Tibial nerve (tissue), 4 donors: ENCODE measurements at regions not wholly inside any gene's neighbourhood (a gene's known extent, or its start where the extent isn't known, plus 50 kb on each side); places are given as distances from the start of the nearest gene placed in this dataset.

Source experiments
- DNase-seq, 2 donors: peaks; one replicate each; pipeline ENCODE4 v3.0.0-alpha.2; 2019; ENCODE audit warnings: low spot score in 2 of 2
- H3K27ac ChIP-seq, 4 donors: fragments of 200-600 bp; sonication (generic) in 3 of 4; one replicate each; pipeline ENCODE4 v1.5.1; 2017 to 2019; ENCODE audit warnings: mild to moderate bottlenecking in 1 of 4
- H3K27me3 ChIP-seq, 2 donors: fragments of 200-600 bp; sonication (generic) in 1 of 2; one replicate each; pipeline versions ENCODE4 v1.5.1 to v1.6.0; 2017 to 2019
- H3K36me3 ChIP-seq, 3 donors: fragments of 200-600 bp; sonication (generic); one replicate each; pipeline ENCODE4 v1.5.1; 2018 to 2019
- H3K4me1 ChIP-seq, 4 donors: fragments of 200-600 bp; sonication (generic) in 3 of 4; one replicate each; pipeline ENCODE4 v1.5.1; 2017 to 2019
- H3K4me3 ChIP-seq, 4 donors: fragments of 200-600 bp; sonication (generic) in 3 of 4; one replicate each; pipeline ENCODE4 v1.5.1; 2017 to 2019; ENCODE audit warnings: mild to moderate bottlenecking in 1 of 4, moderate library complexity in 1 of 4
- H3K9me3 ChIP-seq, 4 donors: fragments of 200-600 bp; sonication (generic) in 3 of 4; one replicate each; pipeline ENCODE4 v1.5.1; 2017 to 2019
- EP300 ChIP-seq, 2 donors: sonication (generic); formaldehyde crosslinking; IDR thresholded peaks; one replicate each; pipeline ENCODE4 v1.6.1; 2017; ENCODE audit warnings: antibody characterized with exemption in 2 of 2, mild to moderate bottlenecking in 1 of 2
- POLR2A ChIP-seq, 2 donors: fragments of 450-650 bp; IDR thresholded peaks; one replicate each; pipeline ENCODE4 v1.6.1; 2017; ENCODE audit warnings: antibody characterized with exemption in 2 of 2, mild to moderate bottlenecking in 2 of 2, moderate library complexity in 2 of 2
- WGBS, 2 donors: methylation state at CpG; one replicate each; pipeline ENCODE4 v1.1.5; 2018; 5-methylcytosine and 5-hydroxymethylcytosine counted together
- TF ChIP-seq, protein P1 (sequence below), 5 experiments: fragments of 200-600 bp in 3 of 5; fragments of 450-650 bp in 2 of 5; sonication (generic) in 3 of 5; IDR thresholded peaks; one replicate each; pipeline ENCODE4 v1.5.1; 2016 to 2019; ENCODE audit warnings: antibody characterized with exemption in 5 of 5, mild to moderate bottlenecking in 3 of 5, moderate library complexity in 2 of 5

DNA sequence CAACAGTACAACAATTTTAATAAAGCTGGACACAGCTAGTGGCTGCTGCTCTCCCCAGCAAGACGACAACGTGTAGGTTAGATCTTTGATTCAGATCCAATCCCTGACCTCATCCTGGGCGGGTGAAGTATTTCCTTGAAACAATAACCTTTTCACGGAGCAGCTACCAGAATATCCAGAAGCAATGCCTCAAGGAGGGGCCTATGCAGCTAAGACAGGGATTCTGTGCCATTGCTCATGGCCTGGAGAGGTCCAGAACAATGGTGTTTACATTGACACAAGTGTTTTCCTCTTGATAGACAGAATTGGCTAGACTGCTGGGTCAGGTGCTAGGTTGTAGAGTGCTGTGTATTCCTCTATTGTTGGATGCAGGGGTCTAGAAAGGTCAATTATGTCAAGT is 520.1 kb downstream of the BCL11A start:
- H3K9me3 ChIP-seq = peaks cover 0 to 53% (median 2%) of the 10 kb centered on the region in 4 donors
- no peaks in the 10 kb centered on the region for H3K27me3 ChIP-seq
- H3K4me1 ChIP-seq = no peaks in the 10 kb centered on the region
- DNase-seq = no peak
- H3K36me3 ChIP-seq = no peaks in the 10 kb centered on the region
- 38 to 57% methylated on average over 4 of the region's 4 CpGs for WGBS, 2 donors
- TF ChIP-seq POLR2A (IDR thresholded peaks at IDR 0.05) (no peak), EP300 (IDR thresholded peaks at IDR 0.05) (no peak)
- TF ChIP-seq, protein P1, sequence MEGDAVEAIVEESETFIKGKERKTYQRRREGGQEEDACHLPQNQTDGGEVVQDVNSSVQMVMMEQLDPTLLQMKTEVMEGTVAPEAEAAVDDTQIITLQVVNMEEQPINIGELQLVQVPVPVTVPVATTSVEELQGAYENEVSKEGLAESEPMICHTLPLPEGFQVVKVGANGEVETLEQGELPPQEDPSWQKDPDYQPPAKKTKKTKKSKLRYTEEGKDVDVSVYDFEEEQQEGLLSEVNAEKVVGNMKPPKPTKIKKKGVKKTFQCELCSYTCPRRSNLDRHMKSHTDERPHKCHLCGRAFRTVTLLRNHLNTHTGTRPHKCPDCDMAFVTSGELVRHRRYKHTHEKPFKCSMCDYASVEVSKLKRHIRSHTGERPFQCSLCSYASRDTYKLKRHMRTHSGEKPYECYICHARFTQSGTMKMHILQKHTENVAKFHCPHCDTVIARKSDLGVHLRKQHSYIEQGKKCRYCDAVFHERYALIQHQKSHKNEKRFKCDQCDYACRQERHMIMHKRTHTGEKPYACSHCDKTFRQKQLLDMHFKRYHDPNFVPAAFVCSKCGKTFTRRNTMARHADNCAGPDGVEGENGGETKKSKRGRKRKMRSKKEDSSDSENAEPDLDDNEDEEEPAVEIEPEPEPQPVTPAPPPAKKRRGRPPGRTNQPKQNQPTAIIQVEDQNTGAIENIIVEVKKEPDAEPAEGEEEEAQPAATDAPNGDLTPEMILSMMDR (IDR thresholded peaks at IDR 0.05) = no peak
- H3K4me3 ChIP-seq = no peak overlapping the region
- no peak overlapping the region for H3K27ac ChIP-seq

DNA sequence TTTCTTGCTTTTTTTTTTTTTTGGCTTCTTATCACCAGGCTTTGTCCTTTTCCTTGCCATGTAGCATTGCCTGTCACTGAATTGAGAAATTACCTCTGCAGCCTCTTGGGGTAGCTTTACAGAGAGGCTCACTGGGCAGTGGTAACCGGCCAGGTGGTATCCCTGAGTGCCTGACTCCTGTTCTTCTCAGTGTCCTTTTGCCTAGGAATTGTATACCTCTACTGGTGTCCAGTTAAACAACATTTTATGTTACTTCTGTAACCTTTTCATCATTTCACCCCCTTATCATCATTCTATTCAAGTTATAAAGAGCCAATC is 523.9 kb downstream of the BCL11A start:
- no peak overlapping the region for H3K4me3 ChIP-seq
- H3K36me3 ChIP-seq = no peaks in the 10 kb centered on the region
- no peak for DNase-seq
- H3K27ac ChIP-seq = no peak overlapping the region
- TF ChIP-seq EP300 (IDR thresholded peaks at IDR 0.05) = no peak
- TF ChIP-seq, protein P1 (IDR thresholded peaks at IDR 0.05) = no peak
- TF ChIP-seq POLR2A (IDR thresholded peaks at IDR 0.05) = no peak
- H3K27me3 ChIP-seq = no peaks in the 10 kb centered on the region
- WGBS, 2 donors = 74 to 91% methylated on average over 1 of the region's 1 CpG
- H3K4me1 ChIP-seq = no peaks in the 10 kb centered on the region
- peaks cover 0 to 47% (median 2%) of the 10 kb centered on the region in 4 donors for H3K9me3 ChIP-seq

DNA sequence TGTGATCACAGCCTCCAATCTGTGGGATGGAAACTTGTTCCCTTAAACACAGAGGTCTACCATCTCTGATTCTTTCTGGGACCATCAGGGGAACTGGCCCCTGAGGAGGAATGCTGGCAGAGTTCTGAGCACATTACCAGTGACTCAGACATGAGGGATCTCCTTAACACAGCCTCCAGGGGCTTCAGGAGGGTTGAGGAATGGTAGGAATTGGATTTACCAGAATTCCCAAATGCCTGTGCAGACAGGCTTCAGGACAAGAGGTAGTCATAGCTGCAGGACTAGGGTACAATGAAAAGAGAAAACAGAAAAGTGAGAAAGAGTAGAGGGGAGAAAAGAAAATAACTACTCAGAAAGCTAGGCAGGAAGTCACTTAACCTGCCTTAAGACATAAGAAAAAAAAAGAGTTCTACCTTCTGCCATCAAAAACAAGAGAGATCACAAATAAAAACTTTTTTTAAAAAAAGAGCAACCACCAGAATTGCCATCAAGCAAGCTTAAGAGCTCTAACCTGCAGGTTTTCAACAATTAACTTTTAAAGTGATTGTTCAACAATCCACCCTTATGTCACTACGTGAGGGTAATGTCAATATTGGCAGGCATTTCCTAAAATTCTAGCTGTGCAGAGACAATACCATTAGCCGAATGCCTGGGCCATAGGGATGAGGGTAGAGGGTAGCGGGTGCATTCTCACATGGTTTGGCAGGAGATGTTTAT is 524.4 kb downstream of the BCL11A start:
- Histone ChIP-seq H3K9me3 (peaks cover 0 to 46% (median 2%) of the 10 kb centered on the region in 4 donors), H3K27ac (no peak overlapping the region), H3K4me3 (no peak overlapping the region), H3K4me1 (no peaks in the 10 kb centered on the region), H3K27me3 (no peaks in the 10 kb centered on the region), H3K36me3 (no peaks in the 10 kb centered on the region)
- no peak for DNase-seq
- 34 to 39% methylated on average over 3 of the region's 3 CpGs for WGBS, 2 donors
- TF ChIP-seq, protein P1 (IDR thresholded peaks at IDR 0.05) = no peak
- TF ChIP-seq POLR2A (IDR thresholded peaks at IDR 0.05) (no peak), EP300 (IDR thresholded peaks at IDR 0.05) (no peak)

DNA sequence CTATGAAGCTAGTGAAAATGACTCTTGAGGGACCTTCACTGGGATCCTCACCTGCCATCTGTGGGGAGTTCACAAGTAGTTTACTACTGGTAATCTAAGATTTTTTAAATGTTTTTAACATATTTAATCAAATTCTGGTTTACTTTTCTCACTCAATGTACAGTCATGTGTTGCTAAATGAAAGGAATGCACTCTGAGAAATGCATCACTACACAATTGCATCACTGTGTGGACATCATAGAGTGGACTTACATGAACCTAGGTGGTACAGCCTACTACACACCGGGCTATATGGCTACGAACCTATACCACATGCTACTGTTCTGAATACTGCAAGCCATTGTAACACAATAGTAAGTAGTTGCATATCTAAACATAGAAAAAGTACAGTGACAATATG is 528.0 kb downstream of the BCL11A start:
- H3K4me1 ChIP-seq = no peaks in the 10 kb centered on the region
- TF ChIP-seq EP300 (IDR thresholded peaks at IDR 0.05) (no peak), POLR2A (IDR thresholded peaks at IDR 0.05) (no peak)
- TF ChIP-seq, protein P1 (IDR thresholded peaks at IDR 0.05) = no peak
- H3K27me3 ChIP-seq = no peaks in the 10 kb centered on the region
- H3K36me3 ChIP-seq = no peaks in the 10 kb centered on the region
- DNase-seq = no peak
- H3K4me3 ChIP-seq = no peak overlapping the region
- 94 to 95% methylated on average over 2 of the region's 2 CpGs for WGBS, 2 donors
- peaks cover 0 to 12% (median 0%) of the 10 kb centered on the region in 4 donors for H3K9me3 ChIP-seq
- no peak overlapping the region for H3K27ac ChIP-seq

DNA sequence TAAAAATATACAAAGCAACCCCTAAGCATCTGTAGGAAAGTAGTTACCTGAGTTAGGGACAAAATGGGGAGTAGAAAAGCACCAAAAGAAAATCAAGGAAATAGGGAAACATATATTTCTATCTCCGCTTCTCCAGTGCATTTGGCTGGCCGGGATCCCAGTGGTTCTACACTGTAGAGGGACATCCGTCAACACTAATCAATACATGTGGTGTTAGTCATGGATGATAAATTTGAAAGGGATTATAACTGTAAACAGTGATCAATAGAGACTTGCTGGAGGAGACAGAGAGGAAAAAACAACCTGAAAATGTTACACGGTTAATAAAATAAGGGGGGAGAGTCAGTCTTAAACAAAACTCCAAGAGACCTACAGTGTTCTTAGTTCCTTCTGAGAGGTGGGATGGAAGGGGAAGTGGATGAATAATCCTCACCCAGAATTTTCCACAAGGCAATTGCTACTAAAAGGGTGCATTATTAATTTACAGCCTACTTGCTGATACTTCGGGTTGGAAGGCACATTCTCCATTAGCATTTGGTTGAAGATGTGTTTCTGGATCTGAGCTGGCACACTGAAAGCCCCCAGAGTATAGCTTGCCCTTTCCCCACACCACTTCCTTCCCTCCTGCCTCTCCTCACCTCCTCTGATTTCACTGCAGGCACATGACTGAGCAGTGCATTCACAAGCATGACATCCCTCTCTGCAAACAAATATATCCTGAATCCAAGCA is 530.0 kb downstream of the BCL11A start:
- H3K27ac ChIP-seq = no peak overlapping the region
- DNase-seq = no peak
- H3K36me3 ChIP-seq = no peaks in the 10 kb centered on the region
- H3K9me3 ChIP-seq = peaks cover 0 to 11% (median 0%) of the 10 kb centered on the region in 4 donors
- H3K4me1 ChIP-seq = no peaks in the 10 kb centered on the region
- 76 to 80% methylated on average over 5 of the region's 5 CpGs for whole genome bisulfite sequencing, 2 donors
- no peak for TF ChIP-seq EP300 (IDR thresholded peaks at IDR 0.05)
- TF ChIP-seq, protein P1 (IDR thresholded peaks at IDR 0.05) = no peak
- no peak overlapping the region for H3K4me3 ChIP-seq
- no peaks in the 10 kb centered on the region for H3K27me3 ChIP-seq
